GM19043 (cell line): ENCODE measurements at regions not wholly inside any gene's neighbourhood (a gene's known extent, or its start where the extent isn't known, plus 50 kb on each side); places are given as distances from the start of the nearest gene placed in this dataset.
"Not testable (repeated sequence)": the region's sequence is repeated elsewhere in the genome, so short reads cannot be mapped to it uniquely, and the experiment has no call there.

Experiments used
- ATAC-seq: cut with Tn5 transposase; IDR thresholded peaks from one replicate; pipeline ENCODE4 v1.9.1; 2021; ENCODE audit warnings: low read depth; ENCODE audit not compliant: unreplicated experiment

DNA sequence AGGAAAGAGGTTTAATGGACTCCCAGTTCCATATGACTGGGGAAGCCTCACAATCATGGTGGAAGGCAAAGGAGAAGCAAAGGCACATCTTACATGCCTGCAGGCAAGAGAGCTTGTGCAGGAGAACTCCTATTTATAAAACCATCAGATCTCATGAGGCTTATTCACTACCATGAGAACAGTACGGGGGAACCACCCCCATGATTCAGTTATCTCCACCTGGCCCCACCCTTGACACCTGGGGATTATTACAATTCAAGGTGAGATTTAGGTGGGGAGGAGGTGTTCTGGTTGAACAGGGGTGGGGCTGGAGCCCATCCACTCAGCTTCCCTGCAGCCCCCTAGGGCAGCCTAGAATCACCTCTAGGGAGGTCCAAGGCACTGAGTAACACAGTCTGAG, 128.9 kb upstream of the KLF3 start:
- not testable (repeated sequence) for ATAC-seq

DNA sequence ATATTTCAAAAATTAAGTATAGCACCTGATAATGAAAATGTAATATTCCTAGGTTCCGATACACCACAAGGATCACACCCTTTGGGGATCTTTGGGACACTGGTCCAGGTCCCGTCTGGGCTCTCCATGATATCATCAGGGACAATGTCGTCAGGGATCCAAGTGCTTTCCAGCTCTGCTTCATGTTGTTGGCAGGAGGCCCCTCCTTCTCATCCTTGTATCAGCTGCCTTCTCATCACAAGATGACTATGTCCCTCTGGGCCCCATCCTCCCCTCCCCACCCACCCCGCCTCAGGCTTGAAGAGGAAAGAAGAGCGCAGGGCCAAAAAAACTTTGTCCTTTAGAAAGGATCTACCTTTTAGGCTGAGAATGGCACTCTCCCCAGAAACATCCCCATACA, 128.3 kb upstream of the KLF3 start:
- ATAC-seq: no peak

DNA sequence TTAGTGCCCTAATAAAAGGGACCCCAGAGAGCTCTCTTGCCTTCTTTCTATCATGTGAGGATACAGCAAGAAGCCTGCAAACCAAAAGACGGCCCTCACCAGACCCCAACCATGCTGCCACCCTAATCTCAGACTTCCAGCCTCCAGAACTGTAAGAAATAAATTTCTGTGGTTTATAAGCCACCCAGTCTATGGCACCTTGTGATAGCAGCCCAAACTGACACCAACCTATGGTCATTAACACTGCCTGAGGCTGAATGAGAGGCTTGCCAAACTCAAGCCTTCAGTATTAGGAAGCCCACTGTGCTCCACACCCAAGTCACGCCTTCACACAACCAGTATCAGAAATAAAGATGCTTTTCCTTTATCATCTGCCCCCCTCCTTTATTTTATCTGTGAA, 127.3 kb upstream of the KLF3 start:
- no peak for ATAC-seq

DNA sequence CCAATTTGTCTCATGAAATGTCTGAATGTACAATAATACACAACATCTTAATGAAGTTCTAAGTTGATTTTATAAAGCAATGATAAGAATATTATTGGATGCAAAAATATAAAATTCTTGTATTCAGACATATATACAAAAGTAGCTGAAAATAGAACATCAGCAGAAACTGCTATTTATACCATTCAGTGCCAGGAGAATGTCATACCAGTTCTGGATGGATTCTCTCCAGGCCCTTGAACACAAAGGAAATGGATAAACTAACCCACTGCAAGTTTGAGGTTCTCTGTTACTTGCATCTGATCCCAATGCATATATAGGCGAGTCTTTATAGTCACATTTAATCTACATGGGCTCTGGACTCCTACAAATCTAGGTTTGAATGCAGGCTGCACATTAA, 126.3 kb upstream of the KLF3 start:
- no peak for ATAC-seq

DNA sequence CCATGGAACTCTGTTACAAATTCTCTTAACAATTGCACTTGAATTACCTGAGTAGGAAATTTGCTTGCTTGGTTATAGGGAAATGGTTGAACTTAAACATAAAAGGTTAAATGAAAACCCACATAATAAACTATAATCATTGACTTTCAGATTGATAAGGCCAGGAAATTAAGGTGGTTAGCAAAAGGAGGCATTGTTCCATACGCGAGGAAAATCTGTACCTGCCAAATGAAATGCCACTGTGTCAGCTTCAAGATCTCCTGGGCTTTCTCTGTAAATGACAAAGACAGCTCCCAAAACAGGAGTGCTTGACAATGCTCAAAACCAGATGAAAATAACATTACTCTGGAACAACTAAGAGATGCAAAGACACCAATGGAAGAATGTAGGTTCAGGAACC, 125.5 kb upstream of the KLF3 start:
- ATAC-seq: no peak

DNA sequence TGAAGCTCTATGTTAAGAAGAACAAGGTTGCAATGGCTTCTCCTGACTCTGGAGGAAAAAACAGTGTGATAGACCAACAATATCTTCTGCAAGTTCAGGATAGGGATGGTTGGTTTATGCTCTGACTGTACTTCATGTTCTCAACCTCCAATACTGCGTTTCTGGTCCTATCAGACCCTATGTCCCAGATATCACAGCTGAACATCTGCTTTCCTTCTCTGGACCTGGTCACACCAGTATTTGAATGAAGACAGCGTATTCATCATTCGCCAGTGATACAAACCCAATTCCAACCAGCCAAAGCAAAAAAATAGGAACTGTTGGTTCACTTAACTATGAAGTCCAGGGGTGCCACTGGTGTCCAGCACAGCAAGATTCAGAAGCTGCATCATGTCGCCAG, 124.5 kb upstream of the KLF3 start:
- ATAC-seq: no peak

DNA sequence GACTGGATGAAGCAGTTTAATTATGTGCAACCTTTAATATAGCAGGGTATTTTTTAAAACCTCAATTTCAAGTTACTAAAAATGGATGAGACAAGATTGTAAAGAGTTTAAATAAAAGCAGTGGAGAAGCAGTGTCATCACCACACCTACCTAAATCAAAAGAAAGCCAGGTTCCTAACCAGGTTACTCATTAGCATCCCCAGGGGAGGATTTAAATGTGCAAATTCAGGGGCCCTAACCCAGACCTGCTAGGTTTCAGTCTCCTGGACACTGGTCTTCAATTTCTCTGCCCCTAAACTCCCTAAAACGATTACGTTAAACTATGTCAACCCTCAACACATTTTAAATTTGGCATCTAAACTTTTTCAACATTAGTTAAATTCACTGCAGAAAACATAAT, 116.9 kb upstream of the KLF3 start:
- ATAC-seq: no peak

DNA sequence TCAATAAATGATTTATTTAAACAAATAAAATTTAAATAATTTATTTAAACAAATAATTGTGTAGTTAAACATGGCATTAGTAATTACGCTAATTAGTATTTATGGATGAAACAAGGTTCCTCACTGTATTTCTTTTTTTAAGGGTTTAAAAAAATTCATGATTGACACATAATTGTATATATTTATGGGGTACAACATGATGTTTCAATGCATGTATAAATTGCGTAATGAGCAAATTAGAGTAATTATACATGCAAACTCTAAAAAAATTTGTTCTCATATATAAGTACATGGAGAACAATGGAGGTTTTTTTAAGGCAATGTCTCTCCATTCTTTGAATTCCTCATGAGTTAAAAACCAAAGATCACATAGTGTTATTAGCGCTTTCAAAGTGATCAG, 115.7 kb upstream of the KLF3 start:
- no peak for ATAC-seq

DNA sequence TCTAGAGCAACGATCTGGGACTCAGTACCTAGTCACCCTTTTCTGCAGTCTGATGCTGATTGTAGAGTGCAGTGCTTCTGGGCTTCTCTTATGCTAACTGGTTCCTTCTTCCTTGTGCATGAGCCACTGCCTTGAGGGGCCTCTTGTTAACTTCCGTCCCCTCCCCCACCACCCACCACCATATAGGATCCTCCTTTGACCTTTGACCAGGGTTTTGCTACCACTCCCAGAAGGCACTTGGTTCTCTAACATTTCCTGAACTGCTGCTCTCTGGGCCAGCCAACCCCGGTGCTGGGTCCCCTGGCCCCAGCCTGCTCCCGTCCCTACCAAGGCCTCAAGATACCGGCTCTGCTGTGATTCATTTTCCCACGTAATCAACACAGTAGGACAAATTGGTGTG, 104.6 kb upstream of the KLF3 start:
- ATAC-seq: no peak

DNA sequence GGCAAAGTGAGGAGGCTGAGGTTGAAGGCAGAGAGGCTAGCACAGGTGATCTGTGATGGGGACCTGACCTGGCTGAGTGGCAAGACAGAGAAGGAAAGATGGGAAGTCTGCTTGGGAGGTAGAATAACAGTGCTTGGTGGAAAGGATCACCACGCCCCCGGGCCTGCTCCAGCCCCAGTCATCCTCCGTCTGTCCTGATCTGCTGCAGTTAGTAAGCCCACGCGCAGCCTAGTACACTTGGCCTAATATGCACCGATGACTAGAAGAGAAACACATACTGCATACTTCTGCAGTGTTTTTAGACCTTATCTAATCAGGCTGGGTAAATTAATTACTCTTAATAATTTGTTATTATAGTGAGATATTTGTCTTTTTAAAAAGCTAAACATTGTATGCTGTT, 103.7 kb upstream of the KLF3 start:
- ATAC-seq: no peak

DNA sequence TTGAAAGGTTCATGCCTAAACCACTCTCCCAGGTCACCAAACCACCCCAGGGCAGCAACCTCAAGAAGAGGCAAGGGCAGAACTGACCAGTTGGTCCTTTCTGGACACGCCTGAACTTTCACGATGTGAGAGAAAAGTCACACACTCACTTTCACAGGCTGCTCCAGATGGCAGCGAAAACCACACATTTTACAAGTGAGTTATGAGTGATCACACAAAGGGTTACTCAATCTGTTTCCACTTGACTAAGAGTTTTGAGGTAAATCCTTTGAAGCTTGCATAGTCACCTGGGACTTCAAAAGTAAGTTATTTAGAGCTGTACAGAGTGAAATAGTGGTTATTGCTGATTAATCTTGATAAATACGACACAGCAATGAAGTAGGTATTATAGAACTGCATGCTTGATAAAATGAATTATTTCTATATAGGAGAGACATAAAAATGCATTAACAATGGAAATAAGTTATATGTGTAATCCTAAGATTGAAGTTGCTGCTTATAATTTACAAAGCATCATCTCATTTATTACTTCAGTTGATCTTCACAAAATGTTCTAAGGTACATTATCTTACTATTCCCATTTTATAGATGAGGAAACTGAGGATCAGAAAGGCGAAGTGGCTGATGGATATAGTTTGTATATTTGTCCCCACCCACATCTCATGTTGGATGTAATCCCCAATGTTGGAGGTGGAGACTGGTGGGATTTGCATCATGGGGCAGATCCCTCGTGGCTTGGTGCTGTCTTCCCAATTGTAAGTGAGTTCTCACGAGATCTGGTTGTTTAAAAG, 103.0 kb upstream of the KLF3 start:
- peak; percentile 90 for ATAC-seq

DNA sequence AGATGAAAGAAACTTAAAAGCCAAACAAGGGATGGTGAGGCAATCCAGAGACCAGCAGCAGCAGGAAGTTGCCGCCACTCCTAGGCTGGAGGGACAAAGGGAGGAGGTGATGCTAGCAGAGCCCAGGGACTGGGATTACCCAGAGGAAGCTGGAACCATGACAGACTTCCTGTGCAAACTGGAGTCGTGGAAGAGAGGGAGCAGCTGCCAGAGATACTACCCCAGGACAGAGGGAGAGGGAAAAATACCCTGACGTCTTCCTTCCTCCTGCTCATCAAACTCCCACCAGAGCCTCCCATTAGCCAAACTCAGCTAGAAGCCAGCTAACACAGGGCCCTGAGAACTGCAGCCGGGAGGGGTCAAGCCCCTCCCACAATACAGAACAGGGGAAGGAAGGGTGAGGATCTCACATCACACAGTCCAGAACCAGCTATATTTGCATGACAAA, 101.2 kb upstream of the KLF3 start:
- no peak for ATAC-seq

DNA sequence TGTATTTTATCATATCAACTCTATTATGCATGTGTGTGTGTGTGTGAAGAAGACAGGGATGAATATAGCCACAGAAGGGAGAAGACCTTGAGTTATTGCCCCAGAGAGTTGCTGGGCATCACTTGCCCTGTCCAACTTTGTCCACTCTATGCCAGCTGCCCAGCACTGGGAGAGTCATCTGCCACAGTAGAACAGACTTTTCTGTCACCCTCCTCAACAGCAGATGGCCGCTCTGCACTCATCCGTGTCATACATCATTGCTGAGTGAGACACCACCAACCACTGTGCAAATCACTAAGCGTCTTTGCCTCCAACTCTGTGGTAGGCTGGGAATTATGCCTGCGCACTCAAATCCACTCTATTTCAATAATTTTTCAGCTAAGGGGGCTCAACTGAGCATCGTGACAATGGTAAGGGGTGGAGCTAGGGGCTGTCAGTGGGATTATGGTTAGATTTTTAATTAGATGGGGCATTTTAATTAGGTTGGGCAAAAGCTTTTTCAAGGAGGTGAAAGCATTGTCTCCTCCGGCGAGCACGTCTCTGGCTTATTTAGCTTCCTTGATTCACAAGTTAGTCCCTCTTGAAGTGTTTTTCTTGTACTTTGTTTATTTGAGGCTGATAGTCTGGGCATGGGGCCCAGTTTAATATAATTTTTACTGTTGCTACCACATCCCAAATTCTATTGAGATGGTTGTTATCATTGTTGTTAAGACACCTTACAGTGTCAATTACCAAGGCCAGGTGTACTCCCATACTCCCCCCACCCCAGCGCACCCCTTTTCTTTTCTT, 100.1 kb upstream of the KLF3 start:
- no peak for ATAC-seq

DNA sequence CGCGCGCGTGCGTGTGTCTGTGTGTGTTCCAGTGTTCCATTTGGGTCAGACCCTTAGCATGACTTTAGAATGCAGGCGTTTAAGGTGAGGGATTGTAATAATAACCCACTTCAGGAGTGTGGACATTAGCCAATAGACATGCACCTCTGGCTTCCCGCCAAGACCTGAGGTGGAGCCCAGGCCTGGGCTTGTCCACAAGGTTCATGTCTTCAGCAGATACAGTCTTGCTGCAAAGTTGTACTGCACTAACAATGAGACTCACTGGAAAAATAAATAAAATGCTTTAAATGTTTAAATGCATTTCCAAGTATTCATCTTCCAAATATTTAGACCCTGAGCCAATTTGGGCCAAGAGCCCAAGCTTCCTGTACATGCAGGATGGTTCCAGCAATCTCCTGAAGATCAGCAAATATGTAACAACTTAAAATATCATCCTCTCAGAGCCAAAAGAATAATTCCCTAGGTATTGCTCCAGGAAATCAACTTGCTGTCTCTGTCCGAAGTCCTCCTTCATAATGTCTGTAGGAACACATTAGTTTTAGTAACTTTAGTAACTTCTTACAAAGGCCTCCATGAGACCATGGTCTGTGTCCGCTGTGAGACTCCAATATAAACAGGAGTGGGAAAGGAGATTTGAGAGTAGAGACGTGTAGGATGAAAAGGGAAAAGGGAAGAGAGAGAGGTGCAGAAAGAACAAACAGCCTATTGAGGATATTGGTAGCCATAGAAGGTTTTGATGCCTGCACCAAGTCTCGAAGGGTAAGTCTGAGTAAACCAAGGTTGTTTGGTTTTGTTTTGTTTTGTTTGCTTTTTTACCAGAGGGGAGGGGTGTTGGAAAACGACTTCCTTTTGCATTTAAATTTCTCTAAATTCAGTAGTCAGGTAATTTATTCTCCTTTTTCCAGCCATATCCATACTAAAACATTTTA, 98.5 kb upstream of the KLF3 start:
- no peak for ATAC-seq

DNA sequence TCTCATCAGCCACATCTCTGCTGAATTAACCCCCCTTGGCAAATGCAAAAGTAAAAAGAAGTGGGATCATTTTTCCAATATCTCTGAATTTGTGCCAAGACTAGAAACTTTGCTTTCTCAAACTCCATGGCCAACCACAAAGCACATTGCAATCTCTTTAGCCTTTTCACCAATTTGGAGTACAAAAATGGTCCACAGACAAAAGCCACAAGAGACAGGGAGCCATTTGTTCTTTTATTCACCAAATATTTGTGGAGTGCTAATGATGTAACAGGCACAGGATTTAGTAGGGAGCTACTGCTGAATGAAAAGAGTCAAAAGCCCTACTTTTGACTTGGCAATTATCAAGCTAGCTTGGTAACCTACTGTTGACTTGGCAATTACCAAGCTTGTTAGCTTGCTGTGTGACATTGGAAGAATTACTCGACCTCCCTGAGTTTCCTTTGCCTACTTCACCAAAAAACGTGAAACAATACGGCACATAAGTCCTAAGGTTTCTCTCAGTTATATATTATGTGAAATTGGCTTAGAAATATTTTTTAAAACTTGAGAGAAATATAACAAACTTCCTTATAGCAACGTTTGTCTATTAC, 97.1 kb upstream of the KLF3 start:
- ATAC-seq: no peak

DNA sequence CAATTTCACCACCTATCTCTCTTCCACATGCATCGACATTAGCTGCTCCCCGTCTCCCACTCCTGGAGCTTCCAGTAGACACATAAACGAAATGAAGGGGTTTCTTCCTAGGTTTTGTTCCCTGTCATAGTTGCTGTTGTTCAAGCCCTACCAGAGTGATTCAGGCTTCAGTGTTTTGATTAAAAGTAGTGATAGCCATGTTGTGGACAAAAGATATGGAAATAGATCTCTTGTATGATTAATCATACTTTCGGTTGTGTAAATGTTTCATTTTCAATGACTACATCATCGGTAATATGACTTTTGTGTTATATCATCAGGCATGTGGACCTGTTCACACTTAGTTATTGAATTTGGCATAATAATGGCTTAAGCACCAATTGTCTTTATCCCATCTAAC, 96.5 kb upstream of the KLF3 start:
- no peak for ATAC-seq

DNA sequence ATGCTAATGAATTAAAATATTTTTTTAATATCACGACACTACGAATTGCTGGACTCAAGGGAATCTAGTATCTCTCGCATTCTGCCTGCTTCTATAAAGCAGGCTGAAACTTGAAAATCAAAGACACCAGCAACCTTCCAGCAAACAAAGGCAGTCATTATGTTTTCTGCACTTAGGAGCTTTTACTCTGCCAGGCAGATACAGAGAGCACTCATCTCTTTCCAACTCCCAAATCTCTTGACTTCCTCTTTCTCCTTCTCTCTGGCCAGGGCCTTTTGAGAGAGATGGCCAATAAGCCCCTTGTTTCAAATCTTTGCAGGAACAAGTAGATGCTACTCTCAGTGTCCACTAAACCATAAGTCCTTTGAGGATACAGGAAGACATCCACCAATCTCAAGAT, 95.2 kb upstream of the KLF3 start:
- ATAC-seq: no peak

DNA sequence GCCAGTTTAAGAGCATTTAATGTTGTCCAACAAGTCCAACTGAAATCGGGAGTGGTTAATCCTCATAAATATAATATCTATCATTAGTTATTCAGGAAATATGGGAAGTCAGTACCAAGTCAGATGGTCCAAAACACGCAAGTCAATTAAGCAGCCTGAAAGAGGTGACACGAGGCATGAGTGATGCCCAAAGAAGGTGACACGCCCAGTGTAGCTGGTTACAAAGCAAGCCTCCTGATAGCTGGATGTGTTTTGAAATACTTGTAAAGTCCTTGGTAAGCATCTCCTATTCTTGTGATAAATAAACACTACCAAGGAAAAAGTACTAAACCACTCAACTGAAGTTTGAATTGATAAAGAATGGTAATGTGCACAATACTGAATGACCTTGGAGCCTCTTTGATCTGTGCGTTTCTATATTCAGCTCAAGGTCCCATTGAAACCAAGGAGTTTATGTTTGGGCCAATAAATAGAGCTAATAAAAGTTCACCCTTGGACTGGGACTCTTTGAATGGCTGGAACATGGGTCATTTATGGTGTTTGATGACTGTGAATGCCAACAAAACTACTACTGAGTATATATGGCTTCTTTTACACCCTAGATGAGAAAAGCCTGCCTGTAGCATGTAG, 93.2 kb upstream of the KLF3 start:
- no peak for ATAC-seq

DNA sequence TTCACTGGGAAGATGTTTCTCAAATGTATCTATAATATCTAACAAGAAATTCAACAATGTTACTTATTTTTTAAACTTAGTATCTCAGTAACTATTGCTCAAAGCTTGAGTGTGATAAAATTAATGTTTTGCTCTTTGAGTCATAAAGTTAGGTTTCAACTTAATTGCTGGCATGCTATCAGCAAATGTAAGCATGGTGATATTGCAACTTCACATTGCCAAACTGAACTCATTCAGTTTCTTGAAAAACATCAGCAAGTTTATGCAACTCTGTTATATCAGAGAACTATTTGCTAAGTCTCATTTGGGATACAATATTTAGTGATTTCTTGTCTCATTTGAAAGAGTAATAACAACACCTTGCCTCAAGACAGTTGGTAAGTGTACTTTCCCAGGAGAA, 91.2 kb upstream of the KLF3 start:
- ATAC-seq: no peak
